HUES48 (cell line): ENCODE measurements at regions not wholly inside any gene's neighbourhood (a gene's known extent, or its start where the extent isn't known, plus 50 kb on each side); places are given as distances from the start of the nearest gene placed in this dataset.
A peak's percentile ranks its signal among the peaks of the same experiment; 100 is the strongest.
"Not testable (repeated sequence)": the region's sequence is repeated elsewhere in the genome, so short reads cannot be mapped to it uniquely, and the experiment has no call there.

Experiments
- H3K27ac ChIP-seq: one replicate; pipeline ENCODE4 v1.7.0; 2013; ENCODE audit warnings: low read depth, low read length, inconsistent platforms
- H3K27me3 ChIP-seq: 2 replicates; pipeline ENCODE4 v1.6.1; 2013; ENCODE audit warnings: mild to moderate bottlenecking, low read length; ENCODE audit not compliant: control insufficient read depth, insufficient read depth
- H3K36me3 ChIP-seq: 2 replicates; pipeline ENCODE4 v1.6.1; 2013; ENCODE audit warnings: low read length; ENCODE audit not compliant: control insufficient read depth, insufficient read depth
- H3K4me1 ChIP-seq: 2 replicates; pipeline ENCODE4 v1.6.1; 2013; ENCODE audit warnings: mild to moderate bottlenecking, low read length; ENCODE audit not compliant: control insufficient read depth, insufficient read depth
- H3K4me3 ChIP-seq: 2 replicates; pipeline ENCODE4 v1.5.1; 2013; ENCODE audit warnings: mild to moderate bottlenecking, low read depth, low read length
- H3K9ac ChIP-seq: 2 replicates; pipeline ENCODE4 v1.6.1; 2013; ENCODE audit warnings: mild to moderate bottlenecking, low read depth, low read length, moderate library complexity
- H3K9me3 ChIP-seq: 2 replicates; pipeline ENCODE4 v1.6.1; 2013; ENCODE audit warnings: low read length; ENCODE audit not compliant: control insufficient read depth, insufficient read depth

DNA sequence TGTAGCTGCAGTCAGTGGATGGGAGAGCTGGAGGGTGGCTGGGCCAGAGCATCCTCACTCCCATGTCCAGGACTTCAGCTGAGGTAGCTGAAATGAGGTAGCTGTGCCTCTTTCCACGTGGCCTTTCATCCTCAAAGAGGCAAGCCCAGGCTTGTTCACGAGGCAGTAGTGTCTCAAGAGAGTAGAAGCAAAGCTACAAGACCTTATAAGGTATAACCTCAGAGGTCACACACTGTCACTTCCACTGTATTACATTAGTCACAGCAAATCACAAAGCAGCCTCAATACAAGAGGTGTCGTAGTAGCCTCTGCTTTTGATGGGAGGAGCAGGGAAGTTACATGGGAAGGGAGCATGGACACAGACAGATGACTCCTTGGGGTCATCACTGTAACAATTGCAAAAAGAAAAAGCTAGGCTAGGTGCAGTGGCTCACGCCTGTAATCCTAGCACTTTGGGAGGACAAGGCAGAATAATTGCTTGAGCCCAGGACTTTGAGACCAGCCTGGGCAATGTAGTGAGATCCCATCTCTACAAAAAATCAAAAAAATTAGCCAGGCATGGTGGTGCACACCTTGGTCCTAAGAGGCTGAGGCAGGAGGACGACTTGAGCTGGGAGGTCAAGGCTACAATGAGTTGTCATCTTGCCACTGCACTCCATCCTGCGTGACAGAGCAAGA, 97.5 kb downstream of the SKIDA1 start:
- peaks cover 3% of the 10 kb centered on the region; the same call in 1 of the 2 replicates for H3K9me3 ChIP-seq
- H3K9ac ChIP-seq, result no peak overlapping the region
- no peaks in the 10 kb centered on the region for H3K27me3 ChIP-seq
- H3K36me3 ChIP-seq, result no peaks in the 10 kb centered on the region
- no peak overlapping the region for H3K4me3 ChIP-seq
- H3K27ac ChIP-seq, result no peak overlapping the region
- peaks cover 5% of the 10 kb centered on the region; the same call in 1 of the 2 replicates for H3K4me1 ChIP-seq

GRCh38 chr10:21424459-21424861, 101.0 kb downstream of the SKIDA1 start:
- H3K27me3 ChIP-seq, result no peaks in the 10 kb centered on the region
- H3K9me3 ChIP-seq, result no peaks in the 10 kb centered on the region
- peaks cover 5% of the 10 kb centered on the region; the same call in 1 of the 2 replicates for H3K4me1 ChIP-seq
- no peaks in the 10 kb centered on the region for H3K36me3 ChIP-seq
- H3K27ac ChIP-seq, result no peak overlapping the region
- peak overlapping the region; percentile 9; the same call in 1 of the 2 replicates for H3K9ac ChIP-seq
- H3K4me3 ChIP-seq, result no peak overlapping the region

DNA sequence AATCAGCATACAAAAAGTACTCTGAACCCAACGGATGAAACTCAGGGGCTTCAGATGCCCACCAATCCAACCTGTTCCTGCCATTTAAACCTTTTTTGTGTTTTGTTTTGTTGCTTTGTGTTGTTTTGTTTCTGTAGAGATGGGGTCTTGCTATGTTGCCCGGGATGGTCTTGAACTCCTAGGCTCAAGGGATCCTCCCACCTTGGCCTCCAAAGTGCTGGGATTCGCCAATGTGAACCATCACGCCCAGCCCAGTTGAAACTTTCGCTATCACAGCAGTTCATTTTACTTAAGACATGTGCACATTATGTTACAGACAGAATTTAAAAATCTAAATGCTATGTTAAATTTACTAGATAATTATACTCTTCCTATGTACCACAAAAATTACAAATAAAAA, 101.6 kb downstream of the SKIDA1 start:
- no peak overlapping the region for H3K4me3 ChIP-seq
- no peak overlapping the region for H3K9ac ChIP-seq
- H3K27me3 ChIP-seq, result no peaks in the 10 kb centered on the region
- H3K36me3 ChIP-seq, result no peaks in the 10 kb centered on the region
- H3K9me3 ChIP-seq, result no peaks in the 10 kb centered on the region
- no peak overlapping the region for H3K27ac ChIP-seq
- H3K4me1 ChIP-seq, result peaks cover 5% of the 10 kb centered on the region; the same call in 1 of the 2 replicates

DNA sequence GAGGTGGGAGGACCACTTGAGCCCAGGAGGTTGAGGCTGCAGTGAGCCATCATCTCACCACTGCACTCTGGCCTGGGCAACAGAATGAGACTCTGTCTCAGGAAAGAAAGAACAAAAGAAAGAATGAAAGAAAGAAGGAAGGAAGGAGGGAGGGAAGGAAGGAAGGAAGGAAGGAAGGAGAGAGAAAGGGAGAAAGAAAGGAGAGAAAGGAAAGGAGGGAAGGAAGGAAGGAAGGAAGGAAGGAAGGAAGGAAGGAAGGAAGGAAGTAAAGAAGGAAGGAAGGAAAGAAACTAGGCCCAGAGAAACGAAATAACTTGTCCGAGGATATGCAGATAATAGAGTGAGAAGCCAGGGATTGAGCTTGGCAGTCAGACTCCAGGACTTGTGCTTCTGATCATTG, 102.1 kb downstream of the SKIDA1 start:
- H3K27ac ChIP-seq, result no peak overlapping the region
- H3K9me3 ChIP-seq, result no peaks in the 10 kb centered on the region
- H3K4me3 ChIP-seq, result no peak overlapping the region
- H3K4me1 ChIP-seq, result peaks cover 5% of the 10 kb centered on the region
- H3K27me3 ChIP-seq, result no peaks in the 10 kb centered on the region
- H3K9ac ChIP-seq, result no peak overlapping the region
- no peaks in the 10 kb centered on the region for H3K36me3 ChIP-seq

DNA sequence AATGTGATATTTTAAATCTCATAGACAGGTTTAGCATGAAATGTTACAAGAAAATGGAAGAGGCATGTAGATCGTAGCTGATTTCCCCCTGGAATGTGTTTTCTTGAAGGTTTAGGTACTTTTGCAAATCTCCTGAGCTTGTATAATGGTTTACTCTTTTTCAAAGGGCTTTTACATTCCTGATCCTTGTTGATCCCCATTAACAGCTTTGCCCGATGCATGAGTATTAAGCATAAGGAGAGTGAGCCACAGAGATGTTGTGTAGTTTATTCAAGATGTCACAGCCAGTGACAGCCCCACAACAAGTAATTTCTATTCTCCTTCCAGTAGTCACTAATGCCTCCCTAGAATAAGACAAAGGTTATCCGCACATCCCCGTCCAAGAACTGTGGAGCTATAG, 103.7 kb downstream of the SKIDA1 start:
- H3K4me1 ChIP-seq, result peaks cover 19% of the 10 kb centered on the region
- H3K9me3 ChIP-seq, result no peaks in the 10 kb centered on the region
- no peak overlapping the region for H3K27ac ChIP-seq
- no peaks in the 10 kb centered on the region for H3K27me3 ChIP-seq
- no peaks in the 10 kb centered on the region for H3K36me3 ChIP-seq
- H3K9ac ChIP-seq, result no peak overlapping the region
- H3K4me3 ChIP-seq, result no peak overlapping the region

GRCh38 chr10:21421016-21421415, 104.5 kb downstream of the SKIDA1 start:
- Histone ChIP-seq H3K4me3 (no peak overlapping the region), H3K27me3 (no peaks in the 10 kb centered on the region), H3K9ac (no peak overlapping the region), H3K27ac (no peak overlapping the region), H3K4me1 (peaks cover 19% of the 10 kb centered on the region), H3K36me3 (no peaks in the 10 kb centered on the region), H3K9me3 (no peaks in the 10 kb centered on the region)

DNA sequence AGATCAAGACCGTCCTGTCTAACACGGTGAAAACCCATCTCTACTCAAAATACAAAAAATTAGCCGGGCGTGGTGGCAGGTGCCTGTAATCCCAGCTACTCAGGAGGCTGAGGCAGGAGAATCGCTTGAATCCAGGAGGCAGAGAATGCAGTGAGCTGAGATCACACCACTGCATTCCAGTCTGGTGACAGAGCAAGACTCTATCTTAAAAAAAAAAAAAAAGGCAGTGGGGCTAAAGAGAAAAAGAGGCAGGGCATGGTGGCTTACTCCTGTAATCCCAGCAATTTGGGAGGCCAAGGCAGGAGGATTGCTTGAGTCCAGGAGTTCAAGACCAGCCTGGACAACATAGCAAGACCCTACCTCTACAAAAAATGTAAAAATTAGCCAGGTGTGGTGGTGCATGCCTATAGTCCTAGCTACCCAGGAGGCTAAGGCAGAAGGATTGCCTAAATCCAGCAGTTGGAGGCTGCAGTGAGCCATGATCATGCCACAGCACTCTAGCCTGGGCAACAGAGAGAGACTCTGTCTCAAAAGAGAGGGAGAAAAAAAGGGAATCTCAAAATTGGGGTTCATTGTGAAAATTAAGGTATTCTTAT, 106.4 kb downstream of the SKIDA1 start:
- H3K36me3 ChIP-seq, H3K27me3 ChIP-seq, H3K4me3 ChIP-seq, H3K9ac ChIP-seq, H3K9me3 ChIP-seq, H3K27ac ChIP-seq: not testable (repeated sequence)
- peaks cover 14% of the 10 kb centered on the region for H3K4me1 ChIP-seq

GRCh38 chr10:21417172-21417712, 108.2 kb downstream of the SKIDA1 start:
- peak overlapping the region; percentile 1; the same call in 1 of the 2 replicates for H3K9ac ChIP-seq
- no peaks in the 10 kb centered on the region for H3K9me3 ChIP-seq
- peaks cover 14% of the 10 kb centered on the region for H3K4me1 ChIP-seq
- H3K4me3 ChIP-seq, result no peak overlapping the region
- peak overlapping the region; percentile 71 for H3K27ac ChIP-seq
- H3K27me3 ChIP-seq, result no peaks in the 10 kb centered on the region
- H3K36me3 ChIP-seq, result no peaks in the 10 kb centered on the region

DNA sequence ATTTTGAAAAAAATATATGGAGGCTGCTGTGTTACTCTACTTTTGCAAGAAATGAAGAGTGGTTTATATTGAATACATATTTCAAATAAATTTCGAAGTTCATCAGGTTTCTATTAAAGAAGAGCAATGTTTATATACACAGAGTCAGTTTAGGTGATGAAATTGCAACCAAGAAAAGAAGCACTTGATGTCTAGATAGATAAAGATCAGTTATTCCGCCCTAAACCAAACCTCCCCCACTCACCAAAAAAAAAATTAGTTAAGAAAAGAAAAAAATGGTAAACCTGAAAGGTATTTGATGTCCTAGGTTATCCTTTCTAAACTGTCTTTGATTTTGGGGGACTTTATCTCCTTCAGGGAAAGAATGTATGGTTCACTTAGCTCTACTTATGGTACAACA, 111.8 kb downstream of the SKIDA1 start:
- Histone ChIP-seq H3K36me3 (no peaks in the 10 kb centered on the region), H3K4me3 (no peak overlapping the region), H3K27me3 (no peaks in the 10 kb centered on the region), H3K9me3 (no peaks in the 10 kb centered on the region), H3K27ac (no peak overlapping the region), H3K9ac (no peak overlapping the region), H3K4me1 (peaks cover 14% of the 10 kb centered on the region)

DNA sequence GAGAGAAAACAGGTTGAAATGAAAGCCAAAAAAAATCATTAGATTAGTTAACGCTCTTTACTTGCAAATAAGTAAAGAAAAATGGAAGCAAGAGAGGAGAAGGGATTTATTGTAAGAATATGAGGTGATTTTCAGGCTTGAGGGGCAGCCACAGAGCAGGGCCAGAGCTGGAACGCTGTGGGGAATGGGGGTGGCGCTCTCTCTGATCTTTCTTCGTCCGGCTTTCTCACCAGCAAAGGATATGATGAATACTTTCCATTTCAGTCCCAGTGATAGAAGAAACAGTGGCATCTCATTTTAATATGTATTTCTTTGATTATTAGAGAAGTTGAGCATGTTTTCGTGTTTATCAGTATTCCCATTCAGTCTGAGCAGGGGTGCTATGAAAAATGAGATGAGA, 112.2 kb downstream of the SKIDA1 start:
- no peaks in the 10 kb centered on the region for H3K27me3 ChIP-seq
- H3K9ac ChIP-seq, result no peak overlapping the region
- peaks cover 13% of the 10 kb centered on the region for H3K4me1 ChIP-seq
- H3K36me3 ChIP-seq, result no peaks in the 10 kb centered on the region
- no peaks in the 10 kb centered on the region for H3K9me3 ChIP-seq
- no peak overlapping the region for H3K4me3 ChIP-seq
- no peak overlapping the region for H3K27ac ChIP-seq

DNA sequence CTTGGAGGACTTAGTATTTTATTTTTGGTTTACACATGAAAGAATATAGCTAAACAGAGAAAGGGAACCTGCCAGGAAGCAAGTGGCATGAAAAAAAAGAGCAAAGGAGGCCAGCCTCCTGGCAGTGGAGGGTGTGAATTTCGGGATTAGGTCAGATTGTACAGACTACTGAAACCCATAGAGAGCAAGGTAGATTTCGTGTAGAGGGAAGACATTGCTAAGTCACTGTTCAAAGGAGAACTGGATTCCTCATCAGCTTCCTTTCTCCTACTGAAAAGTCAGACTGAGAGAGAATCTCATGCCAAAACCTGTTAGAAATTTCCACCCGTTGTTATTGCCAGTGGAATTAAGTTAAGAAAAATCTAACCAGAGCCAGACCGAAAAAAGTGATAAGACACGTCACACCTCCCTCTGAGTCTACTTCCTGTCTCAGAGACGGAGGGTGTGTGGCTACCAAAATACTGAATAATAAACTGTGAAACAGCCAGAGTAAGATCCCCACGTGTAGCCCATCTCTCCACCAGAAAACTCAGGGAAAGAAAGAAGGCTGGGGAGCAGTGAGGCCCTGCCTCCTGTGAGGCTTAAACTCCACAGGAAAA, 118.8 kb downstream of the SKIDA1 start:
- peaks cover 18% of the 10 kb centered on the region for H3K4me1 ChIP-seq
- no peaks in the 10 kb centered on the region for H3K9me3 ChIP-seq
- no peaks in the 10 kb centered on the region for H3K27me3 ChIP-seq
- no peak overlapping the region for H3K4me3 ChIP-seq
- no peaks in the 10 kb centered on the region for H3K36me3 ChIP-seq
- H3K9ac ChIP-seq, result no peak overlapping the region
- H3K27ac ChIP-seq, result no peak overlapping the region
